Left renal pelvis (tissue), 4 donors: ENCODE measurements at regions not wholly inside any gene's neighbourhood (a gene's known extent, or its start where the extent isn't known, plus 50 kb on each side); places are given as distances from the start of the nearest gene placed in this dataset.
"Not testable (repeated sequence)": the region's sequence is repeated elsewhere in the genome, so short reads cannot be mapped to it uniquely, and the experiment has no call there.

Experiments used
- DNase-seq, 4 donors: peaks; one replicate each; pipeline ENCODE4 v3.0.0-alpha.2; 2013; ENCODE audit warnings: low read depth in 4 of 4, low spot score in 3 of 4

DNA sequence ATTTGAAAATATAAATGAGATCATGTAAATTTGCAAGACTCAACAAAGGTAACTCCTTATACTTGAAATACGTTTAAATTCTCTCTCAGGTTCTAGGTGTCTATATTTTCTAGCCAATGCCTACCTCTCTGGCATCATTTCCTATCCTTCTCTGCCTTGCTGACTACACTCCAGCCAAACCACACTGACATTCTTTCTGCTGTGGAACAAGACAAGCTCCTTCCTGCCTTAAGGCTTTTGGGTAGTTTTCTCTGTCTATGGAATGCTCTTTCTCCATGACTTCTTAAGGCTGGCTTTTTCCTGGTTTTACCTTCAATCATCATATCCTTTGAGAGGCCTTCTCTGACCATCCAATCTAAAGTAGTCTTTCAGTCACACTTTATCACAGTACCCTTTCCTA, 201.0 kb downstream of the SPRY1 start:
- DNase-seq: no peak

DNA sequence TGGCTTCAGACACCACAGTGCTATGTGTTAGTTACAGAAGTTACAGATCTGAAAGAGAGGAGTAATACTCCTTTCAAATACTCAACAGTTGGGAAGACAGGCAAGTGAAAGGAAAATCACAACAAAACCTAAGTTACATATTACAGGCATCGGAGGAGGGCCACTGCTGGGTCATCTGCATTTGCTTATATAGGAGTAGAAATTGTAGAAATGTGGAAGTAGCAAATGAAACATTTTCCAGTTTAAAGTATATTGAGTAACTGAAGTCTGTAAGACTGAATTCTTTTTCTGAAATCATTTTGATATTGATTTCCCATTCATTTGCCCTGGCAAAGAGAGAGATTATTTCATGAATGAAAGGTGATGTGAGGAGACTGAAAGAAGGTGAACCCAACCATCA, 201.7 kb downstream of the SPRY1 start:
- DNase-seq: no peak

DNA sequence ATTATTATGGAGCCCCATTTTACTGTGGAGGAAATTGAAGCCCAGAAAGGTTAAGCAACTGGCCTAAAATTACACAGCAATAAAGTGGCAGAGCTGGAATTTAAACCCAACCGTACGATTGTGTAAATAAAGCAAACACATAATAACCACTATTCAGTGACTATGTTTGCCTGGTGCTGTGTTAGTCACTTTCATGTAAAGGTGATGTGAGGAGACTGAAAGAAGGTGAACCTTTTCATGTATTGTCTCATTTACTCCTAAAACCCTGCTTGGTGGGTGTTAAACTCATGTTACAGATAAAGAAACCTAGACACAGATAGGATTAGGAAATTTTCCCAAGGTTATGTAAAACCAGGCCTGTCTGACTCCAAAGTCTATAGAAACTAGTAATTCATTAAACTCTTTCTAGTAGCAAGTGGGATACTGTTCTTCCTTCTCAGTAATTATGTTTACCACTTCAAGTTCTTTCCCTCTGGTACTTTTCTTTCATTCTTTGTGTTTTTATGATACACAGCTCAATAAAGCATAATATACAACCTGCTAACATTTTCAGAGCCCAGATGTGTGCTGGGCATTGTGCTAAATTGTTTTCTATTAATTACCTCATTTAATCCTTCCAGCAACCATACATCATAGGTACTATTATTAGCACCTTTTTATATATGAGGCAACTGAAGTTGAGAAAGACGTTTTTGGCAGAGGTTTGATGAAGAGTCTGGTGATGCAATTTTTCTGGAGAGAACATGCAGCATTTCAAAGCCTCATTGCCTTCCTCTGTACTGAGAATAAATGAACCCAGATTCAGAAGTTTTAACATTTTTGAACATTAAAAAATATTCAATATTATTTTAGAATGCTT, 202.7 kb downstream of the SPRY1 start:
- DNase-seq: no peak

DNA sequence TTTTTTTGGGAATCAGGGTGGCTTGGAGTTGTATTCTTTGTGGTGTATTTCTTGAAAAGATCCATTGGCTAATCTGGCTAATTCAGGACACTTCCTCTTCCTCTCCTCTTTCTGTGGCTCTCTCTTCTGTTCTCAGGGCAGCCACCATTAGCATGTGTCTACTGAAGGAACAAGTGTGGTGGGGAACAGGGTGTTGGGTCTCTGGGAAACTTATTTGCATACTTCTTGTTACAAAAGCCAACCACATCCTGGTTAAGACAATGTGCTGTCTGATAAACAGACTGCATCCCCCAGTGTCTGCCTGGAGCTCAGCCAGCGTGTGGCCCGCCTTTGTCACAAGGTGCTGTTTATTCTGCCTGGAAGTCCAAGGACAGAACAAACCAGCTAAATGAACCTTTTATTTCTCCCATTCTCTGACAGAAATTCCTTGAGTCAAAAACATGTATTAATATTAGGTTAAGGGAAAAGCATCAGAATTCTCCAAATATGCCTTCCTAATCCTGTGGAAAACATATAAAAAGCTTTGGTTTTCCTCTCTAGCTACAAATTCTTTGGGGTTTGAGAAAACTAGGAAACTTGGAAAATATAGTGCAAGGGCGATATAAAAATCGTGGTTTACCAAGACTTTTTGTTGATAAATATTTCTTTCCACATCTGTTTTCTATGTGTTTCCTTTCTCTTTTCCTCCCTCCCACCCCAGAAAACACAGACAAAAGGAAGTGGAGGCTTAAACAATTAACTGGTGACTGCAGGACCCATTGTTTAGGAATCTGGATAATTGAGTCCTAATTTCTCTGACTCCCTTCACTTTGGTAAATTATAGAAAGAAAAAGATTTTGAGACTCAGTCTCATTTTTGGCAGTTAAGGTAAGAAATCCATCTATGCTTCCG, 203.6 kb downstream of the SPRY1 start:
- DNase-seq: no peak

DNA sequence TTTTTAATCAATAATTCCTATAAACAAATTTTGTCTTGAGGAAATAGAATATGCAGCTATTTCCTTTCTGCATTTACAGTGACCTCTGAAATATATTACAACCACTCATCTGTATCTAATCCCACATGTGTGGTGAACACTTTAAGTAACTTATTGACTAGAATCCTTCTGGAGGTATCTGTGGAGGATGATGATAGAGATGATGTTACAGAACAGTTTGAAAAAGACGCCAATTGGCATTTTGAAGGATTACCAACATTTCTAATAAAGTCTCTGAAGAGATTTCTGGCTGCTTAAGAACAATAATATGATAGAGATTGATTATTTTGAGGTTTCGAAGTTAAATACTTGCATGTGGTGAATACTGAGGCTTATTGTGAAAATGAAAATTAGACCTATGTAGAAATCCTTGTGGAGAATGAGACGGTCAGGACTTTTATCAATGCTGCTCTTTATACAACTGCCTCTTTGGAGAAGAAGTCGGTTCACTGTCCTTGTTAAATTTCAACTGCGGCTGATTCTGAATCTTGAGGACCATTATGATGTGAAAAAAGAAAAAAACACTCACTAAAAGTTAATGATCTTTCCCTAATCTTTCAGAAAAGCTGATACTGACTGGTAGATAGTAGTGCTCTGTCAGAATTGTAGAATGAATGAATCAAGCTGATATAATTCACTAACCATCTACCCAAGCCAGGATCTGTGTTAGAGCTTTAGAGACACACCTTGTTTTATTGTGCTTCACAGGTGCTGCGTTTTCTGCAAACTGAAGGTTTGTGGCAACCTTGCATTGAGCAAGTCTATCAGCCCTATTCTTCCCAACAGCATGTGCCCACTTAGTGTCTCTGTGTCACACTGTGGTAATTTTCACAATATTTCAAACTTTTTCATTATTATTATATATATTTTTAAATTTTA, 204.7 kb downstream of the SPRY1 start:
- DNase-seq: no peak

DNA sequence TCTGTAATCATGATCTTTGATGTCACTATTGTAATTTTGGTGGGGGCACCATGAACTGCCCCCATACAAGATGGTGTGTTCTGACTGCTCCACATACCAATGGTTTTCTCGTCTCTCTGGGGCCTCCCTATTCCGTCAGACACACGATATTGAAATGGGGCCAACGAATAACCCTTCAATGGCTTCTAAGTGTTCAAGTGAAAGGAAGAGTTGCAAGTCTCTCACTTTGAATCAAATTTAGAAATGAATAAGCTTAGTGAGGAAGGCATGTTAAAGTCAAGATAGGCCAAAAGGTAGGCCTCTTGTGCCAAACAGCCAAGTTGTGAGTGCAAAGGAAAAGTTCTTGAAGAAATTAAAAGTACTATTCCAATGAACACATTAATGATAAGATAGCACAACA, 205.4 kb downstream of the SPRY1 start:
- no peak for DNase-seq

DNA sequence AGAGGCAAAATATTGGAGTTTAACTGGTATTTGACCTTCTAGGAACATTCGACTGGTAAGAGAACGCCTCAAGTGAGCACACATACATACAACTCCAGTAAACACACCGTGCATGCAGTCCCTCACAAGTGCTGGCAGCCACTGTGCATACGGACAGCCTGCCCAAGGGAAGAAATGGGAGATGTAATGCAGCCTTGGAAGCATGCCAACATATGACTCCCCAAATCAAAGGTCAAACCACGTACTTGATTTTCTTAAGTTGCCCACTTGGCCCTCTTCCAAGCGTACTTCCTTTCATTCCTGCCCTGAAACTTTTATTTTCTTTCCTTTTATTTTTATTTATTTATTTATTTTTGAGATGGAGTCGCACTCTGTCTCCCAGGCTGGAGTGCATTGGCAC, 206.6 kb downstream of the SPRY1 start:
- no peak for DNase-seq

DNA sequence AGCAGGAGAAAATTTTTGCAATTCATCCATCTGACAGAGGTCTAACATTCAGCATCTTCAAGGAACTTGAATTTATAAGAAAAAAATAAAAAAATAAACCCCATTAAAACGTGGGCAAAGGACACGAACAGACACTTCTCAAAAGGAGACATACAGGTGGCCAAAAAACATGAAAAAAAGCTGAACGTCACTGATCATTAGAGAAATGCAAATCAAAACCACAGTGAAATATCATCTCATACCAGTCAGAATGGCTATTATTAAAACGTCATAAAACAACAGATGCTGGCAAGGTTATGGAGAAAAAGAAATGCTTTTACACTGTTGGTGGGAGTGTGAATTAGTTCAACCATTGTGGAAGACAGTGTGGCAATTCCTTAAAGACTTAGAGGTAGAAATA, 209.2 kb downstream of the SPRY1 start:
- DNase-seq: not testable (repeated sequence)

DNA sequence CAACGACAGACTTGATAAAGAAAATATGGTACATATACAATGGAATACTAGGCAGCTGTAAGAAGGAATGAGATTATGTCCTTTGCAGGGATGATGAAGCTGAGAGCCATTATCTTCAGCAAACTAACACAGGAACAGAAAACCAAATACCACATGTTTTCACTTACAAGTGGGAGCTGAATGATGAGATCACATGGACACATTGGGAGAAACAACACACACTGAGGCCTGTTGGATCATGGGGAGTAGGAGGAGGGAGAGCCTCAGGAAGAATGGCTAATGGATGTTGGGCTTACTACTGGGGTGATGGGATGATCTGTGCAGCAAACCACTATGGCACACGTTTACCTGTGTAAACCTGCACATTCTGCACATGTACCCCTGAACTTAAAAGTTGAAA, 209.7 kb downstream of the SPRY1 start:
- DNase-seq: no peak

DNA sequence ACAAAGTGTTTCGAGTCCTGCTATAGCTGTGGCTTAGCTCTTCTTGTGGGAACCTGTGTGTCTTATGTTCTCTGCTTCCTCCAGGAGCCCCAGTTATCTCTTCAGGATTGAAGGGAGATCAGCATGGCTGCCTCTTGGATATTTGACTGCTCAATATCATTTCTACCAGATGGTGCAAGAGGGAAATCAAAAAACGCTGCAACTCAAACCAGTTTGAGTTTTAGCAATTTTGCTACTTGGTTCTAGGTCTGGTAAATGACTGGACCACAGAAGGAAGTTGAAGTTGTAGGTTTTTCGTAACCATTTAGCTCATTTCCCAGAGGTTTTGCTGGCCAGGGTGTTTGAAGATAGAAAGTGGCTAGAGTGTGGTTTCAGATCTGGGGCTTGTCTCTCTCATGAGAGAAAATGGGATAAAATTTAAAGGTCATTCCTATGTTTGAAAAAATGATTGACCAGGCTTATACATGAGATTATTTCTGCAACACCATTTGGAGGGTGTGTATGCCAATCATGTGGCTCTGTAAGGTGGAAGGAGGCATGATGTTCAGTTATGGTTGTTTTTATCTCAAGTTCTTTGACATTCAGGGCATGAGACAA, 210.4 kb downstream of the SPRY1 start:
- no peak for DNase-seq

DNA sequence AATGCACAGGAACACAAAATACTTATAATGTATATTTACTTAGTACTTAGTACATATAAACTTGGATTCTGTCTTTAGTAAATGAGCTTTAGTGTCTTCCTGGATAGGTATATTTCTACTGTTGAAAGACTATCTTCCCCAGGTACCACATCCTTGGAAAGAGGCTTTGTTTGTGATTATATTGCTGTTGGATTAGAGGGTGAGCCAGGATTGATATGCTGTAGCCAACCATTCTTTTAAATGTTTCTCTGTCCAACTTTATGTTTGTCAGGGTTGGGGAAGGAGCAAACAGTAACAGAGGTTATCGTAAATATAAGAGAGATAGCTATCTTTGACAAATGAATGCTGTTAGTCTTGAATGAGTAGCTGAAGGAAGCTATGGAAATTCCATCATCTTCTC, 213.2 kb downstream of the SPRY1 start:
- DNase-seq: no peak

DNA sequence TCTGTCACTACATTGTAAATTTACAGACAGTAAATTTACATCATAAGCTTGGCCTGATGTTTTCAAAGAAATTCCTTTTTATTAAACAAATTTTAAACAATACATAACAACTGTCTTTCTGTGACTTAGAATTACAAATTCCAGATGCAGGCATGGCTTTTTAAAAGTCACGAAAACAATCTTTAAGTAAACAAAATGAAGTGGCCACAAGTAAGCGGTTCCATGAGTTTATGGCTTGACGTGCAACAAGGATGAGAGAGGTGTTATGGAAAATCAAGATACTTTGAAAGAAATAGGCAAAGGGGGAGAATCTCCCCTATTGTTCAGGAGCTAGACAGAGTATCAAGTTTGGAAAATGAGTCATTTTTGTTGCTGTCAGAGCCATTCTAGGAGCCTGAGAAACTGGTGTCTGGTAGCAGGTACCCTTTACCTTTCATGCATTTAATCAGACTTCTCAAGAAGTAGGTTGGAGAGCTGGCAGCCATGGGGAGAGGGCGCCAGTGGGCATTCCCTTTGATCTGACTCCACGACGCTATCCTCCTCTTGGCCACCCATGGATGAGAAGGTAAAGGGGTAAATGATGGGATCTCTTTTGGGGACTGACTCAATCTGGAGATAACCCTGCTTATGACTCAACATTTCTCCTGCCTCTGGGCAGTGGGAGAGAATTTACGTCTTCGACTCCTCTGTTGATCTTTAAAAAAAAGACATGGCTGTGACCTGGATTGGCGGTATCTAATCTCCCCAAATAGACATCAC, 217.2 kb downstream of the SPRY1 start:
- DNase-seq: no peak

DNA sequence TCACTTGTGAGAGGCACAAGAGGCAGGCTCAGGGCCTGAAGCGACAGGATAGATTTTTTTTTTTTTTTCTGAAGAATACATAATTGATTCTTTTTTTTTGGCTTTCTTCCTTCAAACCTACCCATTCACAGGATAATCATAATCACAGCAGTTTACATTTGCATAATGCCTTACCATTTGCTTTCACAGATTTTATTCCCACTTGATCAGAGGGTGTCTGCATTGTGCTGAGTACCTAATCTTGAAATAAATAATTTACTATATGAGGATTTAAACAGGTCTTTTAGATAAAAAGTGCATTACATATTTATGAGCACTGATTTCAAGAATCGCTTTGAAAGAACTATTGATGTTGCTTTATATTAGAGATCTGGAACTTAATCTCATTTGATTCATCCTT, 219.3 kb downstream of the SPRY1 start:
- DNase-seq: no peak

DNA sequence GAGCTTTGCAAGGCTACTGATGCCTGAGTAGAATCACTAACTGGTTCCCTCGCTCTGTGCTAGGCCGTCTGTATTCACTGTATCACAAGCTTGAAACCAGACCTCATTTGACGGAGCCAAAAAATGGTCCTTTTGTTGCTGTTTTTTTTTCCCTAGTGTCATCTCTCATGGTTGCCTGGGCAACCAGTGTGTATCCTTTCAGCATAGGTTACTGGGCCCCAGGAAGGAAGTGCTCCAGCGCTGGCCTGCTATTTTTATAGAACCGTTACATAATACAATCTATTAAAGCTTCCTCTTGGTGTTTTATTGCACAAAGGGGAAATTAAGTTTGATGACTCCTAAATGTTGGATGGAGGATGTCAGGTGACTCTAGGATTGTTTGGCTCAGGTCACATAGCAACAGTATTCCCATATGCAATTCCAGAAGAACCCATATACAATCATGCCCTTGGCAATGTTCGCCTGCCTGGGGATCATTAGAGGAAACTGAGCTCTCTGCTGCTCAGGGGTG, 220.4 kb downstream of the SPRY1 start:
- DNase-seq: peak; percentile 44 to 59 (median 54)

DNA sequence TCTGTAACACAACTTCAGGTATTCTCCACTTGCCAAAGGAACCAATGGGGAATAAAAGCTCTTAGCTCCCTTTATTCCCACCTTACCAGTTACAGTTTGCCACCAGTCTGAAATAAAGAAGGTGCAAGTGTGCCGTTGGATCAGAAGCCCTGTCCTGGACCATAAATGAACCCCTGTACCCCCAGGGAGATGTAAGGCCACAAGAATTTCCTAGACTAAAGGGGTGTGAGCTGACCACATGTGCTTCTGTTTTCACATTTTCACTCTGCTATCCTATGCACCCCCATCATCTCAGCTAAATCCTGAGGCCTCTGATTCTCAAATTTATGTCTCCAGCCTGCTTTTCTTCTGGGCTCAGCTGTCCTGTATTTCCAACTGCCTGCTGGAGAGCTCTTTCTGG, 221.2 kb downstream of the SPRY1 start:
- DNase-seq: no peak

DNA sequence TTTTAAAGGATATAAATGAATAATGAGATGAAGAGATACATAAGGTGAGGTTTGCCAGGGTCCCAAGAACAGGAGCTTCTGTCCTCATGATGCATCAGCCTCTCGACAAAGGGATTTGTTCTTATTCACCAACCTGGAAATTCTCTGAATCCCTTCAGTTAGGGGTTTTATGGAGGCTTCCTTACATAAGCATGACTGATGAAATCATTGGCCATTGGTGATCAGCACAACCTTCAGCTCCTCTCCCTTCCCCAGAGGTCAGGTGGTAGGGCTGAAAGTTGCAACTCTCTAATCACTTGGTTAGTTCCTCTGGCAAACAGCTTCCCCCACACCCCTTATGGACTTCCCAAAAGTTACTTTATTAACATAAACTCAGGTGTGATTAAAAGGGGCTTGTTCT, 222.0 kb downstream of the SPRY1 start:
- no peak for DNase-seq

DNA sequence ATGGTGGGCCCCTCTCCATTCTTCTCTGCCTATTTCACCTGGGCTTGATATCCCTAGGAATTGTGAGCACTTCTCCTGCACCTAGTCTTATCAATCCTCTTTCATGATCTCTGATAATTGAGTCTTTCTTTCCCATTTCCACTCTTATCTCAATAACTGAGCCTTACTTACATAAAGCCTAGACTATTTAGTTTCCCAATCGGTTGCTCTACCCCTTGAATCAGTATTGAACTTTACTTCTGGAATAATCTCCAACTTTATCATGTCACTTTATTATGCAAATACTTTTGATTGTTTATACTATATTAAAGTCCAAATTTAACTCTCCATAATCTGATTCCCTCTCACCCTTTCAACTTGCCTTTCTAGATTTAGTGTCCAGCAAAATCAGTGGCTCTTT, 222.7 kb downstream of the SPRY1 start:
- no peak for DNase-seq

DNA sequence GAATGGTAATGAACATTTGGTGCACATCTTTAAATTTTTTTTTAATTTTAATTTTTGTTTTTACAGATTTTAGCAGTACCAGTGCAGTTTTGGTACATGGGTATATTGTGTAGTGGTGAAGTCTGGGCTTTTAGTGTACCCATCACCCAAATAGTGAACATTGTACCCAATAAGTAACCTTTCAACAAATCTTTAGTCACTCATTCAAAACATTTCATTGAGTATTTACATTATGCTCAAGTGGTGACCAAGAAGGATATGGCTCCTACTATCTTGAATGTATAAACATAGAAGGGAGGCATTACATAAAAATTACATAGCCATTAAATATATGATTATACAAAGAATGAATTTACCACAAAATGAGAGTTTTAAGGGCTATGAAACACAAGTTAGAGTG, 223.3 kb downstream of the SPRY1 start:
- DNase-seq: no peak

DNA sequence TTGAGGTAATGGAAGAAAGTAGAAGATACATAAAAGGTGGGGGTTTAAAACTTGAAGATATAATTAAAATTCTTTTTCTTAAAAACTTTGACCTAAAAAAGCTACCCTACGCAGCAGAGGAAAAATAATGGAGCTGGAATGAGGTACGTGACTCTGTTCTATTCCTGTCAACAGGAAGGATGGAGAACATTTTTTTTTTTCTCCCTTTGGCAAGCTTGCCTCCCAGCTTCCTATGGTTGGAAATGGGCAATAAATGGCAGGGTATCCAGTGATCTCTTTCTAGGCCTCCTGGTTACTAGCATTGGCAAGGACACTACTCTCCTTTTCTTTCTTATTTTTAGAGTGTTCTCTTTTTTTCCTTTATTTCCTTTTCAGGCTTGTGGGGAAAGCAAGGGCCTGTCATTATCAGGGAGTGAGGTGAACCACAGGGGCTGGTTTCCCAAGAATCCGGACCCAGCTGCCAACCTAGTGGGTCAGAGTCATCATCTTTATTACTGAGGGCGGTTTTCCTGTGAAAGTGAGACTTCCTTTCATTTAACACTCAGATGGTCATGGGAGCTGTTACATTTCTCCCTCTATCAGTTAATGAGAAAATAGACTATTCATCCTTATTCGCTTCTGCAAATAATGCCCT, 224.6 kb downstream of the SPRY1 start:
- no peak for DNase-seq
